Thyroid gland (tissue), 4 donors: ENCODE measurements at regions not wholly inside any gene's neighbourhood (a gene's known extent, or its start where the extent isn't known, plus 50 kb on each side); places are given as distances from the start of the nearest gene placed in this dataset.

Experiments used
- CTCF ChIP-seq, 6 experiments: fragments of 200-600 bp in 3 of 6; fragments of 450-650 bp in 3 of 6; sonication (generic) in 3 of 6; IDR thresholded peaks; one replicate each; pipeline ENCODE4 v1.5.1; 2016 to 2019; ENCODE audit warnings: antibody characterized with exemption in 6 of 6, mild to moderate bottlenecking in 2 of 6, inconsistent platforms in 1 of 6, moderate library complexity in 1 of 6
- POLR2A ChIP-seq, 2 donors: fragments of 450-650 bp; IDR thresholded peaks; one replicate each; pipeline ENCODE4 v1.6.1; 2017; ENCODE audit warnings: antibody characterized with exemption in 2 of 2, mild to moderate bottlenecking in 2 of 2, moderate library complexity in 1 of 2

- TF ChIP-seq CTCF (IDR thresholded peaks at IDR 0.05) (no peak), POLR2A (IDR thresholded peaks at IDR 0.05) (no peak)
Measured at GRCh38 chr6:146985111-146985510, 219.1 kb upstream of the STXBP5 start.
